ENCODE measurements at regions not wholly inside any gene's neighbourhood (a gene's known extent, or its start where the extent isn't known, plus 50 kb on each side); places are given as distances from the start of the nearest gene placed in this dataset.

- Mint-ChIP-seq H3K4me3 (ENCODE audit: low read depth, unreplicated experiment) (no peak overlapping the region), H3K9me3 (ENCODE audit: low read depth, unreplicated experiment) (no peaks in the 10 kb centered on the region), H3K27ac (ENCODE audit: unreplicated experiment) (no peak overlapping the region), H3K36me3 (ENCODE audit: insufficient read depth, unreplicated experiment) (no peaks in the 10 kb centered on the region), H3K27me3 (ENCODE audit: unreplicated experiment) (no peaks in the 10 kb centered on the region), H3K4me1 (ENCODE audit: low read depth, unreplicated experiment) (no peaks in the 10 kb centered on the region)
- intact Hi-C loops (cut with micrococcal nuclease; ENCODE audit: unreplicated experiment), result no loop called here
- CTCF ChIA-PET, result interaction anchor here (0.6 kb wide), 1 partner anchor 837 kb away, joined by 7 read pairs; no protein-coding TSS in a partner anchor
- DNase-seq, result no peak
- no peak for TF ChIP-seq CTCF (IDR thresholded peaks at IDR 0.05; ENCODE audit: unreplicated experiment)
- no TSS peak for BruUV-seq (replicated peaks)
These were observed 416.4 kb downstream of the CSNK1G3 start for GRCh38 chr5:123928401-123928800.

- CTCF ChIA-PET, result no interaction called here
- no peaks in the 10 kb centered on the region for H3K27me3 Mint-ChIP-seq (ENCODE audit: unreplicated experiment)
- intact Hi-C loops (cut with micrococcal nuclease; ENCODE audit: unreplicated experiment), result no loop called here
- BruUV-seq (replicated peaks), result no TSS peak
- no peak overlapping the region for H3K4me3 Mint-ChIP-seq (ENCODE audit: low read depth, unreplicated experiment)
- peaks cover 10% of the 10 kb centered on the region for H3K4me1 Mint-ChIP-seq (ENCODE audit: low read depth, unreplicated experiment)
- H3K27ac Mint-ChIP-seq (ENCODE audit: unreplicated experiment), result no peak overlapping the region
- TF ChIP-seq CTCF (IDR thresholded peaks at IDR 0.05; ENCODE audit: unreplicated experiment), result no peak
- DNase-seq, result no peak
- H3K9me3 Mint-ChIP-seq (ENCODE audit: low read depth, unreplicated experiment), result peaks cover 10% of the 10 kb centered on the region
- no peaks in the 10 kb centered on the region for H3K36me3 Mint-ChIP-seq (ENCODE audit: insufficient read depth, unreplicated experiment)
These were observed 409.2 kb downstream of the CSNK1G3 start for GRCh38 chr5:123921193-123921592.

- H3K4me1 Mint-ChIP-seq (ENCODE audit: low read depth, unreplicated experiment), result peaks cover 21% of the 10 kb centered on the region
- CTCF ChIA-PET, result interaction anchor here (1.1 kb wide), 1 partner anchor 10 kb away, joined by 3 read pairs; no protein-coding TSS in a partner anchor
- BruUV-seq (replicated peaks), result no TSS peak
These were observed 404.6 kb downstream of the CSNK1G3 start for GRCh38 chr5:123916345-123917121.

GRCh38 chr5:123914333-123914732 lies 402.4 kb downstream of the CSNK1G3 start:
- H3K4me3 Mint-ChIP-seq (ENCODE audit: low read depth, unreplicated experiment), result no peak overlapping the region
- CTCF ChIA-PET, result no interaction called here
- peaks cover 21% of the 10 kb centered on the region for H3K4me1 Mint-ChIP-seq (ENCODE audit: low read depth, unreplicated experiment)
- no peak overlapping the region for H3K27ac Mint-ChIP-seq (ENCODE audit: unreplicated experiment)
- H3K36me3 Mint-ChIP-seq (ENCODE audit: insufficient read depth, unreplicated experiment), result no peaks in the 10 kb centered on the region
- peaks cover 5% of the 10 kb centered on the region for H3K9me3 Mint-ChIP-seq (ENCODE audit: low read depth, unreplicated experiment)
- TF ChIP-seq CTCF (IDR thresholded peaks at IDR 0.05; ENCODE audit: unreplicated experiment), result no peak
- no peak for DNase-seq
- no TSS peak for BruUV-seq (replicated peaks)
- intact Hi-C loops (cut with micrococcal nuclease; ENCODE audit: unreplicated experiment), result loop anchor here (10.0 kb wide), 1 partner anchor 240 kb away; no protein-coding TSS in a partner anchor
- H3K27me3 Mint-ChIP-seq (ENCODE audit: unreplicated experiment), result no peaks in the 10 kb centered on the region

More at GRCh38 chr5:123916345-123917121, 404.6 kb downstream of the CSNK1G3 start:
- DNase-seq, result peak; percentile 21
- H3K27ac Mint-ChIP-seq (ENCODE audit: unreplicated experiment), result peak overlapping the region; percentile 49
- H3K27me3 Mint-ChIP-seq (ENCODE audit: unreplicated experiment), result no peaks in the 10 kb centered on the region
- peaks cover 12% of the 10 kb centered on the region for H3K9me3 Mint-ChIP-seq (ENCODE audit: low read depth, unreplicated experiment)
- no peaks in the 10 kb centered on the region for H3K36me3 Mint-ChIP-seq (ENCODE audit: insufficient read depth, unreplicated experiment)
- peak overlapping the region; percentile 25 for H3K4me3 Mint-ChIP-seq (ENCODE audit: low read depth, unreplicated experiment)
- no peak for TF ChIP-seq CTCF (IDR thresholded peaks at IDR 0.05; ENCODE audit: unreplicated experiment)
- intact Hi-C loops (cut with micrococcal nuclease; ENCODE audit: unreplicated experiment), result loop anchor here (10.0 kb wide), 1 partner anchor 242 kb away; no protein-coding TSS in a partner anchor
